A549 (cell line): ENCODE measurements at regions not wholly inside any gene's neighbourhood (a gene's known extent, or its start where the extent isn't known, plus 50 kb on each side); places are given as distances from the start of the nearest gene placed in this dataset.
A peak's percentile ranks its signal among the peaks of the same experiment; 100 is the strongest.

Experiments
- ATAC-seq, 2 experiments: fragments of 200-7000 bp in 1 of 2; fragments of >200 bp in 1 of 2; cut with Nextera tagmentation in 1 of 2; cut with Tn5 transposase in 1 of 2; 3 replicates each; pipeline versions ENCODE4 v1.8.0 to v1.9.1; 2018 to 2020; ENCODE audit warnings: mild to moderate bottlenecking in 1 of 2, moderate library complexity in 1 of 2
- CTCF ChIA-PET: fragments of 300-600 bp; sonication (Branson Sonifier 250); formaldehyde crosslinking; extraction: SDS; loops from one replicate; lab custom pipeline; 2021; ENCODE audit warnings: antibody characterized with exemption, inconsistent platforms; lab: Yijun Ruan, JAX
- POLR2A ChIA-PET: fragments of 350-600 bp; formaldehyde crosslinking; extraction: SDS; loops from one replicate; lab custom pipeline; 2021; ENCODE audit warnings: antibody characterized with exemption, inconsistent platforms; lab: Yijun Ruan, JAX
- DNase-seq, 2 experiments: peaks; one replicate each; pipeline versions ENCODE4 v3.0.0 to v3.0.0-alpha.2; 2011 to 2016; ENCODE audit warnings: low read depth in 1 of 2, low spot score in 1 of 2
- FAIRE-seq: peaks from 2 replicates; lab custom pipeline; 2011; peaks lifted over from hg19 to GRCh38; lab: Jason Lieb, UNC
- H3K27ac ChIP-seq, 2 experiments: fragments of >200 bp; sonication (Bioruptor Twin); formaldehyde crosslinking; 3 replicates each; pipeline ENCODE4 v1.5.1; 2016 to 2017
- H3K4me1 ChIP-seq: fragments of >200 bp; sonication (Bioruptor Twin); formaldehyde crosslinking; 3 replicates; pipeline ENCODE4 v1.6.1; 2016
- H3K4me2 ChIP-seq: fragments of >200 bp; sonication (Bioruptor Twin); formaldehyde crosslinking; 3 replicates; pipeline ENCODE4 v1.6.1; 2016
- H3K4me3 ChIP-seq: fragments of >200 bp; sonication (Bioruptor Twin); formaldehyde crosslinking; 3 replicates; pipeline ENCODE4 v1.5.1; 2016
- H3K9me3 ChIP-seq: fragments of >200 bp; sonication (Bioruptor Twin); formaldehyde crosslinking; 3 replicates; pipeline ENCODE4 v1.6.1; 2016
- BHLHE40 ChIP-seq: IDR thresholded peaks from 2 replicates; pipeline ENCODE4 v1.6.1; 2012; ENCODE audit warnings: low read depth, low read length, inconsistent platforms
- CBX8 ChIP-seq: fragments of 200-600 bp; sonication (generic); IDR thresholded peaks from 2 replicates; pipeline ENCODE4 v1.6.1; 2016
- CEBPB ChIP-seq, 2 experiments: fragments of >200 bp in 1 of 2; sonication (Bioruptor Twin) in 1 of 2; formaldehyde crosslinking in 1 of 2; IDR thresholded peaks; 2 replicates each; pipeline ENCODE4 v1.6.1; 2012 to 2016
- CHD4 ChIP-seq: fragments of 200-600 bp; sonication (generic); IDR thresholded peaks from 2 replicates; pipeline ENCODE4 v1.6.1; 2016; ENCODE audit warnings: antibody characterized with exemption, mild to moderate bottlenecking, borderline replicate concordance
- EHF ChIP-seq: fragments of 250-450 bp; sonication (Bioruptor Pico); IDR thresholded peaks from 2 replicates; pipeline ENCODE4 v1.5.0; 2020; ENCODE audit warnings: mild to moderate bottlenecking
- EHMT2 ChIP-seq: fragments of 200-600 bp; sonication (generic); IDR thresholded peaks from 2 replicates; pipeline ENCODE4 v1.6.1; 2016; ENCODE audit warnings: antibody characterized with exemption, low read depth, mild to moderate bottlenecking, moderate library complexity
- EP300 ChIP-seq, 2 experiments: fragments of >200 bp; sonication (Bioruptor Twin); formaldehyde crosslinking; IDR thresholded peaks; 2 replicates in 1 of 2; 3 replicates in 1 of 2; pipeline ENCODE4 v1.6.1; 2016 to 2017
- FOSB ChIP-seq: fragments of 250-450 bp; sonication (Bioruptor Pico); IDR thresholded peaks from 2 replicates; pipeline ENCODE4 v1.5.0; 2020; ENCODE audit warnings: mild to moderate bottlenecking, moderate library complexity
- GATA3 ChIP-seq: IDR thresholded peaks from 2 replicates; pipeline ENCODE4 v1.6.1; 2012; ENCODE audit warnings: borderline replicate concordance
- HEYL ChIP-seq: fragments of 250-450 bp; sonication (Bioruptor Pico); IDR thresholded peaks from 2 replicates; pipeline ENCODE4 v1.8.0; 2021; ENCODE audit warnings: mild to moderate bottlenecking, moderate library complexity
- HOXA7 ChIP-seq: fragments of 250-450 bp; sonication (Bioruptor Pico); IDR thresholded peaks from 2 replicates; pipeline ENCODE4 v1.5.0; 2020; ENCODE audit warnings: mild to moderate bottlenecking, moderate library complexity
- KDM1A ChIP-seq: fragments of 200-600 bp; sonication (generic); IDR thresholded peaks from 2 replicates; pipeline ENCODE4 v1.6.1; 2016; ENCODE audit warnings: low read depth, mild to moderate bottlenecking
- KDM5A ChIP-seq: fragments of 200-600 bp; sonication (generic); IDR thresholded peaks from 2 replicates; pipeline ENCODE4 v1.6.1; 2016; ENCODE audit warnings: antibody characterized with exemption, mild to moderate bottlenecking
- MYC ChIP-seq: IDR thresholded peaks from 2 replicates; pipeline ENCODE4 v1.6.1; 2012; ENCODE audit warnings: mild to moderate bottlenecking, inconsistent platforms, low read length, improper control_type of control experiment, borderline replicate concordance
- NPAS2 ChIP-seq: fragments of 250-450 bp; sonication (Bioruptor Pico); IDR thresholded peaks from 2 replicates; pipeline ENCODE4 v1.8.0; 2022; ENCODE audit warnings: mild to moderate bottlenecking, moderate library complexity, borderline replicate concordance
- POLR2A ChIP-seq: IDR thresholded peaks from 2 replicates; pipeline ENCODE4 v1.6.1; 2012; ENCODE audit warnings: mild to moderate bottlenecking, low read length
- POLR2AphosphoS2 ChIP-seq: conservative IDR thresholded peaks from 2 replicates; pipeline ENCODE4 v1.6.1; 2012; ENCODE audit warnings: low read length, improper control_type of control experiment, inconsistent platforms
- RFX5 ChIP-seq: fragments of 450-650 bp; IDR thresholded peaks from 2 replicates; pipeline ENCODE4 v1.7.1; 2014; ENCODE audit warnings: antibody characterized with exemption, mild to moderate bottlenecking, moderate library complexity
- RNF2 ChIP-seq: fragments of 200-600 bp; sonication (generic); IDR thresholded peaks from 2 replicates; pipeline ENCODE4 v1.6.1; 2016; ENCODE audit warnings: low read depth, mild to moderate bottlenecking, antibody characterized with exemption, moderate library complexity, borderline replicate concordance
- SREBF2 ChIP-seq: fragments of 450-650 bp; IDR thresholded peaks from 2 replicates; pipeline ENCODE4 v1.6.1; 2014; ENCODE audit warnings: mild to moderate bottlenecking, moderate library complexity
- TFCP2L1 ChIP-seq: fragments of 250-450 bp; sonication (Bioruptor Pico); IDR thresholded peaks from 2 replicates; pipeline ENCODE4 v1.5.0; 2021; ENCODE audit warnings: mild to moderate bottlenecking
- TP53 ChIP-seq: fragments of 250-450 bp; sonication (Bioruptor Pico); IDR thresholded peaks from 2 replicates; pipeline ENCODE4 v1.5.0; 2021; ENCODE audit warnings: mild to moderate bottlenecking, moderate library complexity
- ZSCAN20 ChIP-seq: fragments of 250-450 bp; sonication (Bioruptor Pico); IDR thresholded peaks from 2 replicates; pipeline ENCODE4 v1.8.0; 2022; ENCODE audit warnings: mild to moderate bottlenecking, moderate library complexity
- WGBS: methylation state at CpG from one replicate; pipeline ENCODE4 v1.1.6; 2017; ENCODE audit errors: missing lambda C conversion rate; 5-methylcytosine and 5-hydroxymethylcytosine counted together
- TF ChIP-seq, protein P1 (sequence below): IDR thresholded peaks from 2 replicates; pipeline ENCODE4 v1.6.1; 2012; ENCODE audit warnings: low read depth, borderline replicate concordance
- TF ChIP-seq, protein P2 (sequence below): fragments of 450-650 bp; IDR thresholded peaks from 2 replicates; pipeline ENCODE4 v1.6.1; 2014; ENCODE audit warnings: antibody characterized with exemption
- TF ChIP-seq, protein P3 (sequence below): fragments of 150-350 bp; IDR thresholded peaks from 2 replicates; pipeline ENCODE4 v1.6.1; 2014; ENCODE audit warnings: low read depth, mild to moderate bottlenecking, low read length
- TF ChIP-seq, protein P4 (sequence below): fragments of 250-450 bp; sonication (Bioruptor Pico); IDR thresholded peaks from 2 replicates; pipeline ENCODE4 v1.5.0; 2021; ENCODE audit warnings: mild to moderate bottlenecking, moderate library complexity, borderline replicate concordance

DNA sequence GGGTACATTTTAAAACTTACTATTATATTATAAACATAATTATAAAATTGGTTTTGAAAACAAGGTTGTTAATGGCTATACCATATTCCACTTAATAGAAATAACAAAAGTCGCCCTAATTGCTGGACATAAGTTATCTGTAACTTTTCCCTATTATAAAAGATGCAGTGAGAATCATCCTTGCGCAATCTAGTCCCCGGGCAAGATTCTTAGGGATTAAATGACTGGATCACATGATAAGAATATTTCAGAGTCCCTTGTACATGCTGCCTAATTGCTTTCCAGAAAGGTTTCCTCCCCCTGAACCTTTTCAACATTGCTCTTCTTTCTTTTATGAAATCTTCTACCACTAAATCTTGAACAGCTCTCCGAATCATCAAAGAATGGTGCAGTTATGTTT, 479.8 kb upstream of the MKI67 start:
- no peak for ATAC-seq
- no peak for DNase-seq
- CTCF ChIA-PET: interaction anchor here (0.6 kb wide), 1 partner anchor 93 kb away, joined by 3 read pairs; no protein-coding TSS in a partner anchor
- H3K27ac ChIP-seq: no peak overlapping the region
- POLR2A ChIA-PET: no interaction called here
- FAIRE-seq: no peak
- no peak overlapping the region for H3K4me2 ChIP-seq
- 27% methylated on average over 4 of the region's 4 CpGs for WGBS
- peak in 1 of 2 experiments; percentile 58; a peak in 2 of 4 replicates for TF ChIP-seq CEBPB (IDR thresholded peaks at IDR 0.05)
- TF ChIP-seq, protein P1, sequence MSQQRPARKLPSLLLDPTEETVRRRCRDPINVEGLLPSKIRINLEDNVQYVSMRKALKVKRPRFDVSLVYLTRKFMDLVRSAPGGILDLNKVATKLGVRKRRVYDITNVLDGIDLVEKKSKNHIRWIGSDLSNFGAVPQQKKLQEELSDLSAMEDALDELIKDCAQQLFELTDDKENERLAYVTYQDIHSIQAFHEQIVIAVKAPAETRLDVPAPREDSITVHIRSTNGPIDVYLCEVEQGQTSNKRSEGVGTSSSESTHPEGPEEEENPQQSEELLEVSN: no peak
- no peaks in the 10 kb centered on the region for H3K9me3 ChIP-seq
- no peak overlapping the region for H3K4me3 ChIP-seq
- H3K4me1 ChIP-seq: no peaks in the 10 kb centered on the region

DNA sequence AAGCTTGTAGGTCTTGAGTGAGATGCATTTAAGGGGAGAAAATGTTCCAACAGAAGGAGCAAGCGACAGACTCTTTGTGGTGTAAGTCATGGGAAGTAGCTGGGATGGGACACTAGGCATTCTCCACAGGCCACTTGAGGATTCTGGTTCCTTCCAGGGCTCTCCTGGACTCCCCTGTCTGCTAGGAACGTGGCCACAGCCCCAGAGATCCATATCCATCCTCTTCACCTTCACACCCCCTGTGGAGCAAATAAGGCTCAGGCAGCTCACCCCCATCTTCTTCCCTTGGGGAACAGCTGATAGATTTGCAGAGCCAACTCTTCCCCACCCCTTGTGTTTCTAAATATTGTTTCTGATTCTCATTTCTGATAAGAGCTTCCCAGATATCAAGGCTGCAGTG, 482.6 kb upstream of the MKI67 start:
- Histone ChIP-seq H3K4me3 (no peak overlapping the region), H3K27ac (no peak overlapping the region), H3K4me1 (no peaks in the 10 kb centered on the region), H3K9me3 (no peaks in the 10 kb centered on the region), H3K4me2 (no peak overlapping the region)
- POLR2A ChIA-PET: no interaction called here
- DNase-seq (no peak), ATAC-seq (no peak), FAIRE-seq (no peak)
- TF ChIP-seq SREBF2 (no peak), ZSCAN20 (CRISPR knock-in tag) (no peak), TP53 (CRISPR knock-in tag) (no peak), POLR2AphosphoS2 (no peak), KDM5A (no peak), NPAS2 (CRISPR knock-in tag) (no peak), HOXA7 (CRISPR knock-in tag) (no peak), GATA3 (no peak), HEYL (CRISPR knock-in tag) (no peak), EHF (no peak), POLR2A (no peak), KDM1A (no peak), CHD4 (no peak), RNF2 (no peak), TFCP2L1 (CRISPR knock-in tag) (no peak), MYC (no peak), EHMT2 (no peak)
- TF ChIP-seq, protein P2, sequence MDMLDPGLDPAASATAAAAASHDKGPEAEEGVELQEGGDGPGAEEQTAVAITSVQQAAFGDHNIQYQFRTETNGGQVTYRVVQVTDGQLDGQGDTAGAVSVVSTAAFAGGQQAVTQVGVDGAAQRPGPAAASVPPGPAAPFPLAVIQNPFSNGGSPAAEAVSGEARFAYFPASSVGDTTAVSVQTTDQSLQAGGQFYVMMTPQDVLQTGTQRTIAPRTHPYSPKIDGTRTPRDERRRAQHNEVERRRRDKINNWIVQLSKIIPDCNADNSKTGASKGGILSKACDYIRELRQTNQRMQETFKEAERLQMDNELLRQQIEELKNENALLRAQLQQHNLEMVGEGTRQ: no peak
- CTCF ChIA-PET: no interaction called here
- WGBS: 8% methylated on average over 2 of the region's 2 CpGs

DNA sequence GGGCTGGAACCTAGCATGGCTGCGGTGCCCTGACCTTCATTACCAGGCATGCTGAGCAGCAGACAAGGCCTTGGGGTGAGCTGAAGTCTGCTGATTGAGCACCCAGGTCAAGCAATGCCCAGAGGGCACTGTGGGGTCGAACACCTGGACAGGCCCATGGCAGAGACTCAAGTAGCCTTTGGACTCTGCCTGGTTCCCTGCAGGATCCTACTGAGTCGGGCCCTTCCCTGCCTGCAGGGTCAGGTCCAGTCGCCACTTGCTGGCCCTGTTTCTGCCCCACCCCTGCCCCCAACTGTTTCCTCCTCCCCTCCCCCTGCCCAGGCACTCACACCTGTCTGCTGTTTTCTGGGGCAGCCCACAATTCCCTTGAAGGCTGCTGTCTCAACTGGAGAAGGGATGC, 483.2 kb upstream of the MKI67 start:
- ATAC-seq (no peak), FAIRE-seq (no peak)
- POLR2A ChIA-PET: no interaction called here

More for the DNA sequence above, 483.2 kb upstream of the MKI67 start:
- CTCF ChIA-PET: no interaction called here
- Histone ChIP-seq H3K9me3 (no peaks in the 10 kb centered on the region), H3K4me2 (no peak overlapping the region), H3K27ac (no peak overlapping the region), H3K4me3 (no peak overlapping the region), H3K4me1 (no peaks in the 10 kb centered on the region)
- no peak for DNase-seq
- 7% methylated on average over 3 of the region's 4 CpGs for WGBS
- TF ChIP-seq, protein P3, sequence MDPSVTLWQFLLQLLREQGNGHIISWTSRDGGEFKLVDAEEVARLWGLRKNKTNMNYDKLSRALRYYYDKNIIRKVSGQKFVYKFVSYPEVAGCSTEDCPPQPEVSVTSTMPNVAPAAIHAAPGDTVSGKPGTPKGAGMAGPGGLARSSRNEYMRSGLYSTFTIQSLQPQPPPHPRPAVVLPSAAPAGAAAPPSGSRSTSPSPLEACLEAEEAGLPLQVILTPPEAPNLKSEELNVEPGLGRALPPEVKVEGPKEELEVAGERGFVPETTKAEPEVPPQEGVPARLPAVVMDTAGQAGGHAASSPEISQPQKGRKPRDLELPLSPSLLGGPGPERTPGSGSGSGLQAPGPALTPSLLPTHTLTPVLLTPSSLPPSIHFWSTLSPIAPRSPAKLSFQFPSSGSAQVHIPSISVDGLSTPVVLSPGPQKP: no peak
- no peak for TF ChIP-seq CHD4
- no peak for TF ChIP-seq EP300 (IDR thresholded peaks at IDR 0.05)
- TF ChIP-seq, protein P1: no peak
- no peak for TF ChIP-seq BHLHE40
- no peak for TF ChIP-seq RFX5
- TF ChIP-seq MYC: no peak
- no peak for TF ChIP-seq FOSB (CRISPR knock-in tag)
- TF ChIP-seq, protein P4, sequence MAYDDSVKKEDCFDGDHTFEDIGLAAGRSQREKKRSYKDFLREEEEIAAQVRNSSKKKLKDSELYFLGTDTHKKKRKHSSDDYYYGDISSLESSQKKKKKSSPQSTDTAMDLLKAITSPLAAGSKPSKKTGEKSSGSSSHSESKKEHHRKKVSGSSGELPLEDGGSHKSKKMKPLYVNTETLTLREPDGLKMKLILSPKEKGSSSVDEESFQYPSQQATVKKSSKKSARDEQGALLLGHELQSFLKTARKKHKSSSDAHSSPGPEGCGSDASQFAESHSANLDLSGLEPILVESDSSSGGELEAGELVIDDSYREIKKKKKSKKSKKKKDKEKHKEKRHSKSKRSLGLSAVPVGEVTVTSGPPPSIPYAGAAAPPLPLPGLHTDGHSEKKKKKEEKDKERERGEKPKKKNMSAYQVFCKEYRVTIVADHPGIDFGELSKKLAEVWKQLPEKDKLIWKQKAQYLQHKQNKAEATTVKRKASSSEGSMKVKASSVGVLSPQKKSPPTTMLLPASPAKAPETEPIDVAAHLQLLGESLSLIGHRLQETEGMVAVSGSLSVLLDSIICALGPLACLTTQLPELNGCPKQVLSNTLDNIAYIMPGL (CRISPR knock-in tag): no peak
- TF ChIP-seq CBX8: no peak
- TF ChIP-seq, all 56 proteins: peak for 0
